ENCODE measurements at regions not wholly inside any gene's neighbourhood (a gene's known extent, or its start where the extent isn't known, plus 50 kb on each side); places are given as distances from the start of the nearest gene placed in this dataset.

- Mint-ChIP-seq H3K27me3 (ENCODE audit: unreplicated experiment) (no peaks in the 10 kb centered on the region), H3K27ac (ENCODE audit: unreplicated experiment) (no peak overlapping the region), H3K9me3 (ENCODE audit: unreplicated experiment) (peaks cover 2% of the 10 kb centered on the region), H3K4me1 (ENCODE audit: low read depth, unreplicated experiment) (no peaks in the 10 kb centered on the region), H3K36me3 (ENCODE audit: unreplicated experiment) (no peaks in the 10 kb centered on the region), H3K4me3 (ENCODE audit: unreplicated experiment) (no peak overlapping the region)
- TF ChIP-seq CTCF (IDR thresholded peaks at IDR 0.05; ENCODE audit: partially characterized antibody, unreplicated experiment), result no peak
- DNase-seq, result no peak
Observed at GRCh38 chrX:116246261-116246660, 75.7 kb downstream of the AGTR2 start.

DNA sequence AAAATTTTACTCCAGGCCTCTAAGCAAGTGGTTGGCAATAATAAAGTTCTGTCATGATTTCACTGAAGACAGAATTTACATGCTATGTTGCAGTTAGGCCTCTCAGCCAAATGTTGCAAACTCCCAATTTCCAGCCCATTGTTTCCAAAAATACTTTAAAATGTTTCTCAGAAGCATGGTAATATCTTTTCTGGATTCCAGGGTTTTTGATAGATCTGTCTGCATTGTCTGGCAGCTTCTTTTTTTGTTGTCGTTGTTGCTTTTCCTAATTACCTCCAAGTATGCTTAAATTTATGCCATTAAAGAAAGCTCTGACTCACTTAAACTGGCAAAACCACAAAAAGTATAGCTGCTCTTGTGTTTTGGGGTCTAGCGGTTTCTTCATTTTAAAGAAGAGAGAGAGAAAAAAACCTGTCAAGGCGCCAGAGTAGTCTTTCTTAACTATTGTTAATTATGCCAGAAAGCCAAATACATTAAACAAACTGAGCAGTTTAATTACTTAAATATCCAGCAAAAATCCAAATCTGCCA, 97.0 kb downstream of the AGTR2 start:
- no peak for DNase-seq
- Mint-ChIP-seq H3K27ac (ENCODE audit: unreplicated experiment) (no peak overlapping the region), H3K4me1 (ENCODE audit: low read depth, unreplicated experiment) (no peaks in the 10 kb centered on the region), H3K4me3 (ENCODE audit: unreplicated experiment) (no peak overlapping the region), H3K36me3 (ENCODE audit: unreplicated experiment) (no peaks in the 10 kb centered on the region), H3K9me3 (ENCODE audit: unreplicated experiment) (no peaks in the 10 kb centered on the region), H3K27me3 (ENCODE audit: unreplicated experiment) (no peaks in the 10 kb centered on the region)
- TF ChIP-seq CTCF (IDR thresholded peaks at IDR 0.05; ENCODE audit: partially characterized antibody, unreplicated experiment), result no peak

GRCh38 chrX:116272322-116272721, 101.8 kb downstream of the AGTR2 start:
- Mint-ChIP-seq H3K4me1 (ENCODE audit: low read depth, unreplicated experiment) (no peaks in the 10 kb centered on the region), H3K27ac (ENCODE audit: unreplicated experiment) (no peak overlapping the region), H3K9me3 (ENCODE audit: unreplicated experiment) (no peaks in the 10 kb centered on the region), H3K36me3 (ENCODE audit: unreplicated experiment) (peaks cover 4% of the 10 kb centered on the region), H3K27me3 (ENCODE audit: unreplicated experiment) (no peaks in the 10 kb centered on the region), H3K4me3 (ENCODE audit: unreplicated experiment) (no peak overlapping the region)
- DNase-seq, result no peak
- no peak for TF ChIP-seq CTCF (IDR thresholded peaks at IDR 0.05; ENCODE audit: partially characterized antibody, unreplicated experiment)

GRCh38 chrX:116272861-116273260, 102.3 kb downstream of the AGTR2 start:
- H3K27me3 Mint-ChIP-seq (ENCODE audit: unreplicated experiment), result no peaks in the 10 kb centered on the region
- no peak overlapping the region for H3K27ac Mint-ChIP-seq (ENCODE audit: unreplicated experiment)
- no peak overlapping the region for H3K4me3 Mint-ChIP-seq (ENCODE audit: unreplicated experiment)

DNA sequence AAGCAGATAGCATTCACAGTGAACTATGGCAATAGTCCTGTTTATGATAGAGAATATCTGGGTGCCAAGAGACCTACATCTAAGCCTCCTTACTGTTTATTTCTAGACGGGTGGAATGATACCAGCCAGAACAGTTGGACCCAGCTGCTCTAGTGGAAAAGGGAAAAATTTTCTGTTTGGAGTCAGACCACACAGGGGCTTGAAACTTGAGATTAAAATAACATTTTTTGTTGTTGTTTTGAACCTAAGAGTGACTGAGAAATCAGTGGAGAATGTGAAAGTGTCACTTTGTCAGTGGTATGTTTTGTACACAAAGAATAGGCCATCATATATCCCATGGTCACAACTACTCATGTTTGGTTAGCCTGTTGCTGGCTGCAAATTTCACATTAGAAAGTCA, 105.7 kb downstream of the AGTR2 start:
- Mint-ChIP-seq H3K9me3 (ENCODE audit: unreplicated experiment) (no peaks in the 10 kb centered on the region), H3K27me3 (ENCODE audit: unreplicated experiment) (no peaks in the 10 kb centered on the region), H3K4me1 (ENCODE audit: low read depth, unreplicated experiment) (no peaks in the 10 kb centered on the region), H3K27ac (ENCODE audit: unreplicated experiment) (no peak overlapping the region), H3K4me3 (ENCODE audit: unreplicated experiment) (no peak overlapping the region), H3K36me3 (ENCODE audit: unreplicated experiment) (peaks cover 4% of the 10 kb centered on the region)
- no peak for TF ChIP-seq CTCF (IDR thresholded peaks at IDR 0.05; ENCODE audit: partially characterized antibody, unreplicated experiment)
- no peak for DNase-seq

More at GRCh38 chrX:116272861-116273260, 102.3 kb downstream of the AGTR2 start:
- no peak for DNase-seq
- H3K36me3 Mint-ChIP-seq (ENCODE audit: unreplicated experiment), result peaks cover 4% of the 10 kb centered on the region
- TF ChIP-seq CTCF (IDR thresholded peaks at IDR 0.05; ENCODE audit: partially characterized antibody, unreplicated experiment), result no peak
- H3K9me3 Mint-ChIP-seq (ENCODE audit: unreplicated experiment), result no peaks in the 10 kb centered on the region
- no peaks in the 10 kb centered on the region for H3K4me1 Mint-ChIP-seq (ENCODE audit: low read depth, unreplicated experiment)
